OCI-LY7 (cell line): ENCODE measurements at regions not wholly inside any gene's neighbourhood (a gene's known extent, or its start where the extent isn't known, plus 50 kb on each side); places are given as distances from the start of the nearest gene placed in this dataset.

Source experiments
- BruUV-seq: library from RNA; stranded (reverse); fragments of 400-500 nt; replicated peaks from 2 replicates; lab custom pipeline; 2021; lab: Mats Ljungman, UMichigan
- CTCF ChIA-PET: fragments of 300-600 bp; sonication (Branson Sonifier 250); formaldehyde crosslinking; loops from one replicate; lab custom pipeline; 2022; ENCODE audit warnings: antibody characterized with exemption; ENCODE audit not compliant: unreplicated experiment; lab: Charles Lee
- POLR2A ChIA-PET: fragments of 300-600 bp; sonication (Branson Sonifier 250); formaldehyde crosslinking; loops from one replicate; lab custom pipeline; 2022; ENCODE audit warnings: antibody characterized with exemption; lab: Charles Lee
- DNase-seq: peaks from one replicate; pipeline ENCODE4 v3.0.0-alpha.2; 2015; ENCODE audit warnings: low spot score
- H2AFZ ChIP-seq: fragments of 200-600 bp; sonication (generic), shearing (Covaris generic); 2 replicates; pipeline ENCODE4 v1.6.1; 2014; ENCODE audit warnings: mild to moderate bottlenecking, antibody characterized with exemption, low read length, moderate library complexity
- H3K27ac ChIP-seq: fragments of 200-600 bp; sonication (generic); 2 replicates; pipeline ENCODE4 v1.5.1; 2014; ENCODE audit warnings: mixed run types, low read depth, mild to moderate bottlenecking, moderate library complexity, low read length, inconsistent platforms; ENCODE audit not compliant: poor library complexity, severe bottlenecking
- H3K36me3 ChIP-seq: fragments of 200-600 bp; sonication (generic); 2 replicates; pipeline ENCODE4 v1.6.1; 2014; ENCODE audit warnings: mild to moderate bottlenecking, antibody characterized with exemption, low read length, moderate library complexity, mixed read lengths; ENCODE audit not compliant: insufficient read depth
- H3K4me1 ChIP-seq: fragments of 200-600 bp; sonication (generic); 2 replicates; pipeline ENCODE4 v1.5.1; 2014; ENCODE audit warnings: mild to moderate bottlenecking, low read length; ENCODE audit not compliant: insufficient read depth, poor library complexity, severe bottlenecking
- H3K4me2 ChIP-seq: fragments of 200-600 bp; sonication (generic); 2 replicates; pipeline ENCODE4 v1.6.1; 2014; ENCODE audit warnings: mild to moderate bottlenecking, low read length
- H3K4me3 ChIP-seq: fragments of 200-600 bp; sonication (generic); 2 replicates; pipeline ENCODE4 v1.5.1; 2014; ENCODE audit warnings: mild to moderate bottlenecking, low read depth, low read length; ENCODE audit not compliant: poor library complexity, severe bottlenecking
- H3K79me2 ChIP-seq: fragments of 200-600 bp; sonication (generic); 2 replicates; pipeline ENCODE4 v1.6.1; 2016; ENCODE audit warnings: low read depth, mild to moderate bottlenecking, low read length, moderate library complexity, mixed read lengths; ENCODE audit not compliant: insufficient read depth
- H3K9me2 ChIP-seq: fragments of 200-600 bp; sonication (generic); 2 replicates; pipeline ENCODE4 v1.6.1; 2016; ENCODE audit warnings: mild to moderate bottlenecking, low read length, mixed read lengths; ENCODE audit not compliant: insufficient read depth
- H3K9me3 ChIP-seq: fragments of 200-600 bp; sonication (generic); 2 replicates; pipeline ENCODE4 v1.6.1; 2014; ENCODE audit warnings: mild to moderate bottlenecking, mixed run types, low read length, mixed read lengths
- H4K20me1 ChIP-seq: fragments of 200-600 bp; sonication (generic); 2 replicates; pipeline ENCODE4 v1.6.1; 2014; ENCODE audit warnings: mild to moderate bottlenecking, antibody characterized with exemption, low read length, moderate library complexity, mixed read lengths; ENCODE audit not compliant: insufficient read depth
- EZH2phosphoT487 ChIP-seq: fragments of 200-600 bp; sonication (generic); IDR thresholded peaks from 2 replicates; pipeline ENCODE4 v1.6.1; 2018; ENCODE audit warnings: low read depth, borderline replicate concordance, mild to moderate bottlenecking, mixed run types, antibody characterized with exemption, low read length, moderate library complexity, mixed read lengths
- intact Hi-C: fragments of 100-400 bp; cut with micrococcal nuclease; formaldehyde crosslinking; loops from one replicate; pipeline ENCODE4 v1.10.0; 2022; ENCODE audit not compliant: unreplicated experiment
- TF ChIP-seq, protein P1 (sequence below): fragments of 200-600 bp; sonication (generic); conservative IDR thresholded peaks from 2 replicates; pipeline ENCODE4 v1.5.1; 2014; ENCODE audit warnings: mild to moderate bottlenecking, antibody characterized with exemption, low read length, moderate library complexity, mixed read lengths

- no peaks in the 10 kb centered on the region for H3K36me3 ChIP-seq
- no peaks in the 10 kb centered on the region for H3K9me3 ChIP-seq
- no peak for TF ChIP-seq EZH2phosphoT487
- TF ChIP-seq, protein P1, sequence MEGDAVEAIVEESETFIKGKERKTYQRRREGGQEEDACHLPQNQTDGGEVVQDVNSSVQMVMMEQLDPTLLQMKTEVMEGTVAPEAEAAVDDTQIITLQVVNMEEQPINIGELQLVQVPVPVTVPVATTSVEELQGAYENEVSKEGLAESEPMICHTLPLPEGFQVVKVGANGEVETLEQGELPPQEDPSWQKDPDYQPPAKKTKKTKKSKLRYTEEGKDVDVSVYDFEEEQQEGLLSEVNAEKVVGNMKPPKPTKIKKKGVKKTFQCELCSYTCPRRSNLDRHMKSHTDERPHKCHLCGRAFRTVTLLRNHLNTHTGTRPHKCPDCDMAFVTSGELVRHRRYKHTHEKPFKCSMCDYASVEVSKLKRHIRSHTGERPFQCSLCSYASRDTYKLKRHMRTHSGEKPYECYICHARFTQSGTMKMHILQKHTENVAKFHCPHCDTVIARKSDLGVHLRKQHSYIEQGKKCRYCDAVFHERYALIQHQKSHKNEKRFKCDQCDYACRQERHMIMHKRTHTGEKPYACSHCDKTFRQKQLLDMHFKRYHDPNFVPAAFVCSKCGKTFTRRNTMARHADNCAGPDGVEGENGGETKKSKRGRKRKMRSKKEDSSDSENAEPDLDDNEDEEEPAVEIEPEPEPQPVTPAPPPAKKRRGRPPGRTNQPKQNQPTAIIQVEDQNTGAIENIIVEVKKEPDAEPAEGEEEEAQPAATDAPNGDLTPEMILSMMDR, result no peak
- no peak overlapping the region for H3K4me3 ChIP-seq
- no TSS peak for BruUV-seq
- no peak overlapping the region for H2AFZ ChIP-seq
- ChIA-PET POLR2A (no interaction called here), CTCF (no interaction called here)
- intact Hi-C loops, result no loop called here
- no peak overlapping the region for H3K27ac ChIP-seq
- no peaks in the 10 kb centered on the region for H3K4me1 ChIP-seq
- H3K9me2 ChIP-seq, result no peaks in the 10 kb centered on the region
- H4K20me1 ChIP-seq, result no peaks in the 10 kb centered on the region
- no peak for DNase-seq
- no peaks in the 10 kb centered on the region for H3K79me2 ChIP-seq
- H3K4me2 ChIP-seq, result no peak overlapping the region
These were observed 756.1 kb downstream of the FAM133A start for GRCh38 chrX:94430091-94430490.

DNA sequence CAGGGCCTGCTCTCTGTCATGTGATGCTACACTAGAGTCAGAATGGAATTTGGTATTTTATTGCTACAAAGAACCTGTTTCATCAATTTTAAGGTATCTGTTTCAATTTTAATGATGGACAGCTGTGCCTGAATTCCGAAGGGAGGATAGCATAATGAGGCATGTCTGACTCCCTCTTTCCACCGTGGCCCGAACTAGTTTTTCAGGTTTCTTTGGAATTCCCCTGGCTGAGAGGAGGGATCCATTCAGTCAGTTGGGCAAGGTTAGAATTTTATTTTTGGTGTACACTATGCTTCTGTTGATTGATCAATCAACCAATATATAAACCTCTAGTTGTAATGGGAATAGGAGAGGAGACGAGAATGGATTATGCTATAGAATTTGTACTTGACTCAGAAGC, 761.8 kb downstream of the FAM133A start:
- intact Hi-C loops, result no loop called here
- BruUV-seq, result no TSS peak
- Histone ChIP-seq H3K4me3 (no peak overlapping the region), H3K4me2 (no peak overlapping the region), H3K27ac (no peak overlapping the region), H3K9me2 (no peaks in the 10 kb centered on the region), H3K79me2 (no peaks in the 10 kb centered on the region), H3K36me3 (no peaks in the 10 kb centered on the region), H4K20me1 (no peaks in the 10 kb centered on the region), H3K9me3 (no peaks in the 10 kb centered on the region), H3K4me1 (no peaks in the 10 kb centered on the region), H2AFZ (no peak overlapping the region)
- TF ChIP-seq, protein P1, result no peak
- TF ChIP-seq EZH2phosphoT487, result no peak
- POLR2A ChIA-PET, result no interaction called here
- no peak for DNase-seq
- CTCF ChIA-PET, result no interaction called here

DNA sequence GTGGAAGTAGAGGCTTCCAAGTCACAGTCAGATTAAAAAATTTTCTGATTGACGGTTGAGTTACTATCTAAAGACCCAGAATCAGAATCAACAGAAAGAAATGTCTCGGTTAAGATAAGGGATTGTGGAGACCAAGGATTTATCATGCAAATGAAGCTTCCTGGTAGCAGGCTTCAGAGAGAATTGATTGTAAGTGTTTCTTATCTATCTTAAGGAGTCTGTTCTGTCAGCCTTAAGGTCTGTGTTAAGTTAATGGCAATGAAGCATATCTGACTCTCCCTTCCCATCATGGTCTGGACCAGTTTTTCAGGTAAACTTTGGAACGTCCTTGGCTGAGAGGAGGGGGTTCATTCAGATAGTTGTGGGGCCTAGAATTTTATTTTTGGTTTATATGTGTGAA, 780.2 kb downstream of the FAM133A start:
- Histone ChIP-seq H3K4me1 (no peaks in the 10 kb centered on the region), H3K79me2 (no peaks in the 10 kb centered on the region), H2AFZ (no peak overlapping the region), H3K9me2 (no peaks in the 10 kb centered on the region), H4K20me1 (no peaks in the 10 kb centered on the region), H3K27ac (no peak overlapping the region), H3K9me3 (no peaks in the 10 kb centered on the region), H3K4me2 (no peak overlapping the region), H3K36me3 (no peaks in the 10 kb centered on the region), H3K4me3 (no peak overlapping the region)
- ChIA-PET CTCF (no interaction called here), POLR2A (interaction anchor here (0.5 kb wide), 1 partner anchor 791 kb away, joined by 4 read pairs; no protein-coding TSS in a partner anchor)
- no TSS peak for BruUV-seq
- TF ChIP-seq EZH2phosphoT487, result no peak
- TF ChIP-seq, protein P1, result no peak
- no peak for DNase-seq
- intact Hi-C loops, result no loop called here
